AG10803 (cell line): ENCODE measurements at regions not wholly inside any gene's neighbourhood (a gene's known extent, or its start where the extent isn't known, plus 50 kb on each side); places are given as distances from the start of the nearest gene placed in this dataset.

Experiments used
- DNase-seq: peaks from one replicate; pipeline ENCODE4 v3.0.0; 2010; ENCODE audit warnings: low read depth
- H3K4me3 ChIP-seq: 2 replicates; pipeline ENCODE4 v1.5.1; 2011; ENCODE audit warnings: mild to moderate bottlenecking, low read length, control low read depth
- TF ChIP-seq, protein P1 (sequence below): conservative IDR thresholded peaks from 2 replicates; pipeline ENCODE4 v1.5.1; 2011; ENCODE audit warnings: mild to moderate bottlenecking, low read length, control low read depth, inconsistent platforms

DNA sequence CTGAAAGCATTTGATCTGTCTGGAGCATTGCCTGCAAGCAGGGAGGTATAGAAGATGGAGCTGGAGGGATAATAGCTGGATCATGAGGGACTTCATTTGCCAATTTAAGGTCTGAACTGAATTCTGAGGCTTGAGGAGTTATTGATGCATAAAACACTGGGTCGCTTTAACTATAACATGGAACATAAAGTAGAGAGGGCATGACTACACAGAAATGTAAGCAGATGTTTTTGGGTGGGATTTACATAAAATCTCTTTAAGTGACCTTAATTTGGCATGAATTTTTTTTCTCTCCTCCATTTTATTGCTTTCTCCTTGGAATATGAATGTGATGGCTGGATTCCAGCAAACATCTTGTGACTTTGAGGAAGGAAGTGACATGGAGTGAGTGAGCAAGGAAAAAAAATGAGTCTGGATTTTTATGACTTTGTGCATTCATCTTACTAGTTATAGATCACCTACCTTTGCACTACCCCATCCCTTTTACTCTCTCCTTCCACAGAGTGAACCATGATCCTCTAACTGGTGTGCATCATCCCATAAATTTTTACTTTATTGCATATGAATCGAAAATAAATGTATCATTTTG is 356.0 kb downstream of the DUSP6 start:
- DNase-seq, result no peak

GRCh38 chr12:88994971-88995370 is 357.3 kb downstream of the DUSP6 start:
- no peak overlapping the region for H3K4me3 ChIP-seq
- peak; percentile 44 for DNase-seq
- TF ChIP-seq, protein P1, sequence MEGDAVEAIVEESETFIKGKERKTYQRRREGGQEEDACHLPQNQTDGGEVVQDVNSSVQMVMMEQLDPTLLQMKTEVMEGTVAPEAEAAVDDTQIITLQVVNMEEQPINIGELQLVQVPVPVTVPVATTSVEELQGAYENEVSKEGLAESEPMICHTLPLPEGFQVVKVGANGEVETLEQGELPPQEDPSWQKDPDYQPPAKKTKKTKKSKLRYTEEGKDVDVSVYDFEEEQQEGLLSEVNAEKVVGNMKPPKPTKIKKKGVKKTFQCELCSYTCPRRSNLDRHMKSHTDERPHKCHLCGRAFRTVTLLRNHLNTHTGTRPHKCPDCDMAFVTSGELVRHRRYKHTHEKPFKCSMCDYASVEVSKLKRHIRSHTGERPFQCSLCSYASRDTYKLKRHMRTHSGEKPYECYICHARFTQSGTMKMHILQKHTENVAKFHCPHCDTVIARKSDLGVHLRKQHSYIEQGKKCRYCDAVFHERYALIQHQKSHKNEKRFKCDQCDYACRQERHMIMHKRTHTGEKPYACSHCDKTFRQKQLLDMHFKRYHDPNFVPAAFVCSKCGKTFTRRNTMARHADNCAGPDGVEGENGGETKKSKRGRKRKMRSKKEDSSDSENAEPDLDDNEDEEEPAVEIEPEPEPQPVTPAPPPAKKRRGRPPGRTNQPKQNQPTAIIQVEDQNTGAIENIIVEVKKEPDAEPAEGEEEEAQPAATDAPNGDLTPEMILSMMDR, result no peak

More for the DNA sequence above, 356.0 kb downstream of the DUSP6 start:
- H3K4me3 ChIP-seq, result no peak overlapping the region
- TF ChIP-seq, protein P1, result no peak

- H3K4me3 ChIP-seq, result no peak overlapping the region
- peak; percentile 60 for DNase-seq
- TF ChIP-seq, protein P1, result no peak
Measured at GRCh38 chr12:88994537-88994936, 357.8 kb downstream of the DUSP6 start.

DNA sequence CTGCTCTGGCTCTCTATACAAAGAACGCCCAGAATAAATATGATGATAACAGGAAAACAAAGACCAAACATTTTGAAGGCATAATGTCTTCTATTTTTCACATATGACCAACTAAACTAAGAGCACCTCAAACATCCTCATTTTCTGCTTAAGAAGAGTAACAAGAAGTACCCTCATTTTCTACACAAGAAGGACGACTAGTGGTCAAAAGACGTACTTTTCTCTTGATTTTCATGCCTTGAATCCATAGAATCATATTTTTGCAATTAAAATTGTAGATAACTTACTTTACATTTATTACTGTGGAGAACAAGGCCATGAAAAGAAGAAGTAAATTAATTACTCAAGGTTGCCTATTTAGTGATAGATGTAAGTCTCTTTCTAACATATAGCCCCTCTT is 358.6 kb downstream of the DUSP6 start:
- peak; percentile 80 for DNase-seq
- TF ChIP-seq, protein P1, result peak; percentile 75
- H3K4me3 ChIP-seq, result no peak overlapping the region

- no peak for DNase-seq
- TF ChIP-seq, protein P1, result no peak
- H3K4me3 ChIP-seq, result no peak overlapping the region
Measured at GRCh38 chr12:88986056-88986455, 366.2 kb downstream of the DUSP6 start.

DNA sequence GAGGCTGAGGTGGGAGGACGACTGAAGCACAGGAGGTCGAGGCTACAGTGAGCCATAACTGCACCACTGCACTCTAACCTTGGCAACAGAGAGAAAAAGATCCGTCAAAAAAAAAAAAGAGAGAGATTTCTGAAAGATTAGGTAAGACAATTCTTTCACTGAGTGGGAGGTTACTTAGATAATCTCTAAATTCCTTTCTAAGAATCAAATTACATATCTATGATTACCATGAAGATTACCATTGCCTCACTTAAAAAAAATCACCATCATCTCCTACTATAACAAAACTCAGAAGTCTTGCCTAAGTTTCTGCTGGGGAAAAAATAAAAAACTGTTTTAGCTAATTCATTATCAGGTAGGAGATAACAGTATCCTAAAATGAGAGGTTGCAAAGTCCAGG is 366.7 kb downstream of the DUSP6 start:
- DNase-seq, result peak; percentile 20
- no peak overlapping the region for H3K4me3 ChIP-seq
- TF ChIP-seq, protein P1, result no peak

DNA sequence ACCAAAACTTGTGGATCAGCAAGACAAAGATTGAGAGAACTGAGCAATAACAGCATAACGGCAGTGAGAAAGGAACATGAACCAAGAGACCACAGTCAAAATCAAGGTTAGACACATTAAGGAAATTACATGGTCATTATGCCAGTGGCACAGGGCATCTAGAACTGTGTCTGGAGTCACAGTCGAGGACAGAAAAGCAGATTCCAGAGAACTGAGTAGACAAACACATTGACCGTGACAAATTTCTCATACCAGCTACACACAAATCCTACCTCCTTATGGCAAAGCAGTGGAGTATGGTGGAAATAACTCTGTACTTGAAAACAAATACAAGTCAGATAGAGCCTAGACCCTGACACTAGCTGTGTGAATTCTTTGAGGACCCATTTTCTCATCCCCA is 367.3 kb downstream of the DUSP6 start:
- no peak overlapping the region for H3K4me3 ChIP-seq
- TF ChIP-seq, protein P1, result no peak
- DNase-seq, result peak; percentile 3
